ENCODE measurements at regions not wholly inside any gene's neighbourhood (a gene's known extent, or its start where the extent isn't known, plus 50 kb on each side); places are given as distances from the start of the nearest gene placed in this dataset.

GRCh38 chr12:86772696-86773095 is 516.5 kb upstream of the MGAT4C start:
- no peaks in the 10 kb centered on the region for H3K4me1 ChIP-seq (ENCODE audit: control insufficient read depth, extremely low read depth, insufficient read depth, low read length)
- H3K36me3 ChIP-seq (ENCODE audit: control insufficient read depth in 2 of 2, extremely low read depth in 1 of 2, insufficient read depth in 2 of 2, low read length in 2 of 2), result no peaks in the 10 kb centered on the region
- H3K27me3 ChIP-seq (ENCODE audit: control insufficient read depth in 2 of 2, insufficient read depth in 2 of 2, low read length in 2 of 2), result no peaks in the 10 kb centered on the region
- H2AFZ ChIP-seq (ENCODE audit: low read depth, low read length), result no peak overlapping the region
- no peak for TF ChIP-seq MAX (IDR thresholded peaks at IDR 0.05; ENCODE audit: insufficient read depth, insufficient read length)
- no peak for TF ChIP-seq POLR2AphosphoS5 (IDR thresholded peaks at IDR 0.05; ENCODE audit: insufficient read depth, low read depth, low read length)
- no peak for TF ChIP-seq GATA2 (IDR thresholded peaks at IDR 0.05; ENCODE audit: insufficient read depth, insufficient read length, low read depth, low read length)
- no peak for TF ChIP-seq FOS (IDR thresholded peaks at IDR 0.05; ENCODE audit: borderline replicate concordance, insufficient read depth, low read length)
- TF ChIP-seq EZH2 (IDR thresholded peaks at IDR 0.05; ENCODE audit: borderline replicate concordance, low read depth, low read length, severe bottlenecking), result no peak
- no peak for TF ChIP-seq CTCF (IDR thresholded peaks at IDR 0.05; ENCODE audit: extremely low read depth in 1 of 2, insufficient read depth in 1 of 2, low read depth in 1 of 2, low read length in 2 of 2)
- TF ChIP-seq POLR2A (IDR thresholded peaks at IDR 0.05; ENCODE audit: low read depth, low read length), result no peak
- TF ChIP-seq MYC (IDR thresholded peaks at IDR 0.05; ENCODE audit: low read depth, low read length), result no peak
- TF ChIP-seq JUN (IDR thresholded peaks at IDR 0.05; ENCODE audit: borderline replicate concordance, insufficient read depth, insufficient read length, low read depth), result no peak
- POLR2A ChIA-PET, result no interaction called here
- H3K9ac ChIP-seq (replicated peaks; ENCODE audit: extremely low read depth, insufficient read depth, low read length), result no peak overlapping the region
- no peaks in the 10 kb centered on the region for H3K9me3 ChIP-seq (replicated peaks; ENCODE audit: control insufficient read depth, insufficient read depth, low read length)
- no peak overlapping the region for H3K4me2 ChIP-seq (ENCODE audit: insufficient read depth, low read length)
- BruUV-seq (replicated peaks), result no TSS peak
- no peak for FAIRE-seq
- no peak overlapping the region for H3K27ac ChIP-seq (ENCODE audit: insufficient read depth, low read depth, low read length)
- H4K20me1 ChIP-seq (replicated peaks; ENCODE audit: control insufficient read depth, extremely low read depth, insufficient read depth, low read length), result no peaks in the 10 kb centered on the region
- no peaks in the 10 kb centered on the region for H3K79me2 ChIP-seq (ENCODE audit: control insufficient read depth, insufficient read depth, low read length)
- CTCF ChIA-PET, result no interaction called here
- H3K4me3 ChIP-seq (replicated peaks in 1 of 3; ENCODE audit: insufficient read depth in 1 of 3, low read depth in 1 of 3, low read length in 3 of 3), result no peak overlapping the region
- intact Hi-C loops (cut with micrococcal nuclease), result no loop called here
- H3K9me1 ChIP-seq (replicated peaks; ENCODE audit: control insufficient read depth, extremely low read depth, insufficient read depth, low read length), result no peaks in the 10 kb centered on the region
- DNase-seq (ENCODE audit: low read depth, low spot score), result no peak
- dilution Hi-C loops (cut with MboI; ENCODE audit: extremely low pct_ligation_motif_present, low sequenced_read_pairs), result no loop called here

Measured in endothelial cell of umbilical vein (primary cell).